Hepatocyte (in vitro differentiated cells): ENCODE measurements at regions not wholly inside any gene's neighbourhood (a gene's known extent, or its start where the extent isn't known, plus 50 kb on each side); places are given as distances from the start of the nearest gene placed in this dataset.
"Not testable (repeated sequence)": the region's sequence is repeated elsewhere in the genome, so short reads cannot be mapped to it uniquely, and the experiment has no call there.

Experiments
- CTCF ChIP-seq: fragments of 200-600 bp; sonication (generic); IDR thresholded peaks from 2 replicates; pipeline ENCODE4 v1.5.1; 2016; ENCODE audit warnings: antibody characterized with exemption, mild to moderate bottlenecking; ENCODE audit not compliant: poor library complexity
- EZH2 ChIP-seq: fragments of 200-600 bp; sonication (generic); IDR thresholded peaks from 2 replicates; pipeline ENCODE4 v1.6.1; 2016; ENCODE audit warnings: antibody characterized with exemption, mild to moderate bottlenecking, borderline replicate concordance

- TF ChIP-seq CTCF, EZH2: not testable (repeated sequence)
These were observed 202.5 kb downstream of the POTEM start for GRCh38 chr14:19169561-19170362.
